ENCODE measurements at regions not wholly inside any gene's neighbourhood (a gene's known extent, or its start where the extent isn't known, plus 50 kb on each side); places are given as distances from the start of the nearest gene placed in this dataset.

- in situ Hi-C loops (cut with HindIII; ENCODE audit: low pct_unique_long_range_greater_than_20kb, low sequenced_read_pairs), result no loop called here
- POLR2A ChIA-PET, result no interaction called here
- intact Hi-C loops (cut with micrococcal nuclease; ENCODE audit: unreplicated experiment), result no loop called here
- DNase-seq (ENCODE audit: low read depth, low spot score), result no peak
- no peaks in the 10 kb centered on the region for H3K36me3 ChIP-seq (ENCODE audit: control insufficient read depth, insufficient read depth, low read length)
- no peak overlapping the region for H3K27ac ChIP-seq (ENCODE audit: low read length)
- H3K27me3 ChIP-seq (ENCODE audit: control insufficient read depth, insufficient read depth, low read length), result no peaks in the 10 kb centered on the region
- no peak for TF ChIP-seq POLR2AphosphoS5 (IDR thresholded peaks at IDR 0.05; ENCODE audit: low read depth, low read length)
- ATAC-seq, result no peak
- no peaks in the 10 kb centered on the region for H3K4me1 ChIP-seq (ENCODE audit: control insufficient read depth, insufficient read depth, low read length)
- no TSS peak for BruUV-seq (replicated peaks)
- H3K9me3 ChIP-seq (ENCODE audit: control insufficient read depth, insufficient read depth, low read depth, low read length), result no peaks in the 10 kb centered on the region
- no peak overlapping the region for H3K4me3 ChIP-seq (ENCODE audit: low read depth in 2 of 2, low read length in 2 of 2)
- CTCF ChIA-PET, result no interaction called here
These were observed 287.4 kb upstream of the FMN2 start for GRCh38 chr1:239804266-239804665.

GRCh38 chr1:239805042-239805441 lies 286.6 kb upstream of the FMN2 start:
- Histone ChIP-seq H3K4me1 (ENCODE audit: control insufficient read depth, insufficient read depth, low read length) (no peaks in the 10 kb centered on the region), H3K4me3 (ENCODE audit: low read depth in 2 of 2, low read length in 2 of 2) (no peak overlapping the region), H3K27ac (ENCODE audit: low read length) (no peak overlapping the region), H3K27me3 (ENCODE audit: control insufficient read depth, insufficient read depth, low read length) (no peaks in the 10 kb centered on the region), H3K9me3 (ENCODE audit: control insufficient read depth, insufficient read depth, low read depth, low read length) (no peaks in the 10 kb centered on the region), H3K36me3 (ENCODE audit: control insufficient read depth, insufficient read depth, low read length) (no peaks in the 10 kb centered on the region)
- intact Hi-C loops (cut with micrococcal nuclease; ENCODE audit: unreplicated experiment) (no loop called here), in situ Hi-C loops (cut with HindIII; ENCODE audit: low pct_unique_long_range_greater_than_20kb, low sequenced_read_pairs) (no loop called here)
- TF ChIP-seq POLR2AphosphoS5 (IDR thresholded peaks at IDR 0.05; ENCODE audit: low read depth, low read length) (no peak), REST (IDR thresholded peaks at IDR 0.05; ENCODE audit: insufficient read depth in 1 of 2, low read depth in 2 of 2, low read length in 1 of 2) (no peak), CTCF (IDR thresholded peaks at IDR 0.05) (no peak), TCF7L2 (IDR thresholded peaks at IDR 0.05; ENCODE audit: low read depth, low read length) (no peak), SIN3A (IDR thresholded peaks at IDR 0.05; ENCODE audit: borderline replicate concordance, insufficient read depth, low read depth, low read length) (no peak)
- no TSS peak for BruUV-seq (replicated peaks)
- ChIA-PET POLR2A (no interaction called here), CTCF (interaction anchor here (0.6 kb wide), 1 partner anchor 78 kb away, joined by 3 read pairs; no protein-coding TSS in a partner anchor)
- no peak for ATAC-seq
- no peak for DNase-seq (ENCODE audit: low read depth, low spot score)

- ChIA-PET CTCF (no interaction called here), POLR2A (no interaction called here)
- Histone ChIP-seq H3K4me1 (ENCODE audit: control insufficient read depth, insufficient read depth, low read length) (no peaks in the 10 kb centered on the region), H3K36me3 (ENCODE audit: control insufficient read depth, insufficient read depth, low read length) (no peaks in the 10 kb centered on the region), H3K9me3 (ENCODE audit: control insufficient read depth, insufficient read depth, low read depth, low read length) (no peaks in the 10 kb centered on the region), H3K27me3 (ENCODE audit: control insufficient read depth, insufficient read depth, low read length) (no peaks in the 10 kb centered on the region), H3K4me3 (ENCODE audit: low read depth in 2 of 2, low read length in 2 of 2) (no peak overlapping the region), H3K27ac (ENCODE audit: low read length) (no peak overlapping the region)
- in situ Hi-C loops (cut with HindIII; ENCODE audit: low pct_unique_long_range_greater_than_20kb, low sequenced_read_pairs) (no loop called here), intact Hi-C loops (cut with micrococcal nuclease; ENCODE audit: unreplicated experiment) (no loop called here)
- ATAC-seq (no peak), DNase-seq (ENCODE audit: low read depth, low spot score) (no peak)
- BruUV-seq (replicated peaks), result no TSS peak
- no peak for TF ChIP-seq REST (IDR thresholded peaks at IDR 0.05; ENCODE audit: insufficient read depth in 1 of 2, low read depth in 2 of 2, low read length in 1 of 2)
These were observed 285.6 kb upstream of the FMN2 start for GRCh38 chr1:239805851-239806772.
